GM19240 (cell line): ENCODE measurements at regions not wholly inside any gene's neighbourhood (a gene's known extent, or its start where the extent isn't known, plus 50 kb on each side); places are given as distances from the start of the nearest gene placed in this dataset.
"Not testable (repeated sequence)": the region's sequence is repeated elsewhere in the genome, so short reads cannot be mapped to it uniquely, and the experiment has no call there.

Source experiments
- DNase-seq: peaks from one replicate; pipeline ENCODE4 v3.0.0; 2011; ENCODE audit warnings: low spot score; ENCODE audit not compliant: insufficient read length

GRCh38 chr6:170063851-170064602 lies 226.9 kb downstream of the DLL1 start:
- no peak for DNase-seq

- DNase-seq: no peak
Measured at GRCh38 chr6:170063431-170063830, 227.4 kb downstream of the DLL1 start.

- no peak for DNase-seq
Measured at GRCh38 chr6:170062915-170063241, 228.0 kb downstream of the DLL1 start.

DNA sequence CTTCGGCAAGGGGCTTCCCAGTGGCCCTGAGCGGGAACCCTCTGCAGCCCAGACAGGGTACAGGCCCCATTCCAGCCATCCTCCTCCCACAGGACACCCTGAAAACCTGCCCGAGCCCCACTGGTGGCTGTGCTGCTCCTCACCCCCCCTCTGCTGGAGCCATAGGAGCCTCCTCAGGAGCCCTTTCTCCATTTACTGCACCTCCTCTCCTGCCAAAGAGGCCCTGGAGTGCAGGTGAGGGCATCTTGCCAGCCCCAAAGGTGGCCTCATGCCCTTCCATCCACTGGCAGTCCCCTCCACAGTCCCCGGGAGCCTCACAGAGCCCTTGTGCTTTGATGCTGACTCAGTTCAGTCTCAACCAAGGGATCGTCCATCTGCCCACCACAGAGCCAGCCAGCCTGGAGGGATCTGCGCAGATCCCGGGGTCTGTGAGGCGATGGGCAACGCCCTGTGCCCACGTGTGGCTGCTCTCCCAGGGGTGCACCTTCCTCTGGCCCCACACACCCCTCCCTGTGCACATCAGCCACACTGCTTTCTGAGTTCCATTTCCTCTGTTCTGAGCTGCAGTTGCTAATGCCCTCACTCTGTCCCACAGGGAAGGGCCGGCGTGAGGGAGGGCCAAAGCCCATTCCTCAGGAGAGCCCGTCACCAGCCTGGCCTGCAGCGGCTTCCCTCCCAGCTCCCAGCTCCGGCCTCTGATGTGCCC lies 228.5 kb downstream of the DLL1 start:
- no peak for DNase-seq

GRCh38 chr6:170058878-170059485 lies 231.9 kb downstream of the DLL1 start:
- no peak for DNase-seq

DNA sequence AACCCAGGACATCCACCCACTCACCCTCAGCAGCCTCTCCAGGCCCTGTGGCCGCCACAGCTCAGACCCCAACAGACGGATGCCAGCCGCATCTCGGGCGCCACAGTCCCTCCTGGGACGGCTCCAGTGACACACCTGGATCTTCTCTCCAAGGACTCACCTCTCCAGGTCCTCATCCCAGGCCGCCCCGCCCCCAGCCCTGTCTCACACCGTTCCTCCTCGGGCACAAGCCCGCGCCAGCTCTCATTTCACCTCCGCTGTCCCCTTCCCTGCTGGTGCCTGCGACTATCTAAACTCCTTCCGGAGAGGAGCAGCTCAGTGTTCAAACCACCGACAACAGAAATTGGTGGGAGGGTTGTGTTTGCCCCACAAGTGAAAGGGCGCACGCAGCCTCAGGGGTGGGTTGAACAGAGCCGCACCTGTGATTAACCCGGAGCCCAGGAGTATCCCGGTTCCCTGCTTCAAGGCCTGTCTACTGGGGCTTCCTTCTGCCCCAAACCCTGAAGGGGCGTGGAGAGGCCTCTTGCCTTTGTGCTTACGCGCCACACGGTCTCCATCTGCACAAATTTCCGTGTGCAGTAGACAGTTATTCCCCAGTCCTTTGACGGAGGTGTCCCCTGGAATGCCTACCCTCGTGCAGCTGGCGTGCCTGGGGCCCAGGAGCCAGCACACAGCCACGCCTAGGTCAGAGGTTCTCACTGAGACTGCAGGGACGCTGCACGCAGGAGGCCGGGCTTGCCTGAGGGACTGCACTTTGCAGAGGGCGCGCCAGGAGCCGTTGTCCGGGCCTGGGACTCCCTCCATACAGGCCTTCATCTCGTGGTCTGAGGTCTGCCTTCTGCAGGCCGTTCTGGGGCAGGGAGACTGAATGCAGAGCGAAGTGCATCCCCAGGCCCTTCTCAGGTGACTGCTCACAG lies 232.7 kb downstream of the DLL1 start:
- no peak for DNase-seq

DNA sequence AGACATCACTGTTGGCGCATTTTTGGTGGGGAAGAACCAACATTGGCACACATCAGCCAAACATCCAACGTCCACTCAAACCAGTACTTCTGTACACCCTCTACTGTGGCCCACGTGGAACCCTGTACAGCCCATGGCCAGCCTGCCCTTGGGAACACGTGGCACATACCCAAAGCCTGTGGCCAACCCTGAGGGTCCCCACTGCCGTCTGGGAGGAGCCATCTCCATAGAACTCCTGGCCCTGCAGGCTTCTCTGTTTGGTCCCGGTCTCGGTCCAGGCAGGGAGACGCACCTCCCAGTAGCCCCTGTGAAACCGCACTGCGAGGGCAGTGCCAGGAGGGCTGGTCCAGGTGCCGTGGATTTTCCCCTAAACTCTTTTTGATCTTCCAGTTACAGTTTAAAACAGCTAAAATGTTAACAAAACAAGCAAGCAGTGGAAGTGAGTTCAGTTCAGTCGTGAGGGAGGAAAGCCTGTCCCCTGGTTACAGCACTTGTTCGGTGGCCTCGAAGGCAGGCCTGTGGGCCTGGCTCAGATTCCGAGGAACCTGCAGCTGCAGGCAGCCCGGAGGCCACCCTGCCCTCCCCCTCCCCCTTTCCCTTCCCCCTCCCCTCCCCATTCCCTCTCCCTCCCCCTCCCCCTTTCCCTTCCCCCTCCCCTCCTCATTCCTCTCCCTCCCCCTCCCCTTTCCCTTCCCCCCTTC lies 233.7 kb downstream of the DLL1 start:
- no peak for DNase-seq

DNA sequence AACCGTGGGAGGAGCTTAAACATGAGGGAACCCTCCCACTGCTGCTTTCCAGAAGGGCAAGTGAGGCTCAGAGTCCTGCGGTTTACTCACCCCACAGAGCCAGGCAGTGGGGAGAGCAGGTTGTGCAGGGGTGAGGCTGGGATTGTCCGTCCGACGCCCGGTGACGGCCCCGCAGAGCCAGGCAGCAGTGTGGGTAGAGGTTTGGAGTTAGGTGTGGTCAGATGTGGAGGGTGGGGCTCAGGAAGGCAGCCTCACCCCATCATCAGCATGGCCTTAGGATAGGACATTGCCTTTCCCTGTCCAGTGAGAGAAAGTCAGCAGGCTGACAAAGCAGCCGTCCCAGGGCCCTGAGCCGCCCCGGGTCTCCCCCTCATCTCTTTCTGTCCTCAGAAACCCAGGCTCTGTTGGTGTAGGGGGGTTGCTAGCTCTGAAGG lies 234.6 kb downstream of the DLL1 start:
- DNase-seq: no peak

DNA sequence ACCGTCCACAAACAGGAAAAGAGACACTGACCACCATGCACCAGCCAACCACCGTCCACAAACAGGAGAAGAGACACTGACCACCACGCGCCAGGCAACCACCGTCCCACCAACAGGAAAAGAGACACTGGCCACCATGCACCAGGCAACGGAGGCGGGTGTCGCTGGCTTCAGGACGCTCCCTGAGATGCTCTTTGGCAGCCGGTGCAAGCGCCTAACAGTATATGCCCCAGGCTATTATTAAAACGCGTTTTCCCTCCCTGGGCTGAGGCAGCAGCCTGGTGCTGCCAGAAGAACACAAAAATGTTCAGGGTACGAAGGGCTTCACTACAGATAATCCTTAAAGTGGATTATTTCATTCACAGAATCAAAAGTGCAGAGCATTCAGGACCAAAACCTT lies 235.1 kb downstream of the DLL1 start:
- not testable (repeated sequence) for DNase-seq

- no peak for DNase-seq
Measured at GRCh38 chr6:170053966-170054661, 236.8 kb downstream of the DLL1 start.

GRCh38 chr6:170052991-170053821 lies 237.7 kb downstream of the DLL1 start:
- DNase-seq: no peak

- DNase-seq: no peak
Measured at GRCh38 chr6:170051229-170052172, 239.4 kb downstream of the DLL1 start.

DNA sequence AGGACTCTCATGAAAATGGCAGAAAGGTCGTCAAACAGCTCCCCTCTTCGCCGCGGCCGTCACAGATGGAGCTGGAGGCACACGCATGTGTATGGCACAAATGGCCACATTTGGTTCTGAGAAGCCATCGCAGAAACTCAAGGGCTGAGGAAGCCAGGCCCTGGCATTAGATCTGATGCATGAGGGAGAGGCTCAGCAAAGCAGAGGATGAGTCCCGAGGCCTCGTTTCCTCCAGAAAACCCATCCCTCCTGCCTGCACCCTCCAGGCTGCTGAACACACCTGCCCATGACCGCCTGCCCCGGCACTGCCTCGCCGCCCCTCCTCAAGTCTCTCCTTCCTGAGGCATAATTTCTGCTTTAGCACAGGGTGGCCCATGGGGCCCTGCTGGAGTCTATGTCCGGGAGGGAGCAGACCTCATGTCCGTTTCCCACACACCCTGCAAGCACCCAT lies 240.3 kb downstream of the DLL1 start:
- no peak for DNase-seq

- no peak for DNase-seq
Measured at GRCh38 chr6:170049641-170050561, 241.0 kb downstream of the DLL1 start.

DNA sequence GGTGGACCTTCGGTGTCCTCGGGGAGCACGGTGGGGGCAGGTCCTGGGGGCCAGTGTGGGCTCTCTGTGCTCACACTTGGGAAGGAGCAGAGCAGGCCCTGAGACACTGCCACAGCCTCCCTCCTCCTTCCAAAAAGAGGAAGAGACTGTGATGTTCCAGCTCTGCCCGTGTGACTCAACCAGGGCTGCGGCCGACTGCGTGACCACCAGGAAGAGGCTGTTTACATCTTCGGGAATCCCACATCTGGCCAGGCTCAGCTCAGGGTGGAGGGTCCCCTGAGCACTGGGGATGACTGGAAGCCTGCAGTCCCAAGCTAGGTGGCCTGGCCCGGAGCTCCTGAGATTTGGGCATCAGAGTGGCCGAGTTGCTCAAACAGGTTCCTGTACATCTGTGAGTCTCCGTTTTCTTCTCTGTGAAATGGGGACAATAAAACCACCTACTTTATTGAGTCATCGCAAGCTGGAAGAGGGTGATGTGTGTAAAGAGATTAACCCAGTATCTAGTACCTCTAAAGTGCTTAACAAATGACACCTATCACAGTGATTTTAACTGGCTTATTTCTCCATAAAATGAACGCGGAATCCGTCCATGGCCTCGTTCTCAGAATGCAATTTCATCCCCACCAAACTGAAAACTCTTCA lies 242.1 kb downstream of the DLL1 start:
- no peak for DNase-seq

- no peak for DNase-seq
Measured at GRCh38 chr6:170047823-170048222, 243.1 kb downstream of the DLL1 start.
